Ovary (tissue), 7 donors: ENCODE measurements at regions not wholly inside any gene's neighbourhood (a gene's known extent, or its start where the extent isn't known, plus 50 kb on each side); places are given as distances from the start of the nearest gene placed in this dataset.

ENCODE experiments used
- DNase-seq, 5 donors: peaks; one replicate each; pipeline ENCODE4 v3.0.0-alpha.2; 2019 to 2020
- H3K27ac ChIP-seq, 2 donors: fragments of 200-600 bp; one replicate each; pipeline versions ENCODE4 v1.5.1 to v1.8.0; 2019 to 2022
- H3K27me3 ChIP-seq: fragments of 200-600 bp; one replicate; pipeline ENCODE4 v1.8.0; 2022
- H3K36me3 ChIP-seq: fragments of 200-600 bp; sonication (generic); one replicate; pipeline ENCODE4 v1.5.1; 2019
- H3K4me1 ChIP-seq: one replicate; pipeline ENCODE4 v1.8.1; 2013; ENCODE audit warnings: mild to moderate bottlenecking, moderate library complexity; ENCODE audit not compliant: insufficient read depth
- H3K4me3 ChIP-seq: fragments of 200-600 bp; sonication (generic); one replicate; pipeline ENCODE4 v1.5.1; 2017
- H3K9me3 ChIP-seq, 2 donors: fragments of 200-600 bp in 1 of 2; sonication (generic) in 1 of 2; one replicate each; pipeline versions ENCODE4 v1.5.1 to v1.8.1; 2013 to 2019; ENCODE audit warnings: mild to moderate bottlenecking in 1 of 2, moderate library complexity in 1 of 2
- CTCF ChIP-seq, 3 donors: fragments of 450-650 bp in 2 of 3; fragments of 200-600 bp in 1 of 3; IDR thresholded peaks; one replicate each; pipeline versions ENCODE4 v1.5.1 to v1.8.0; 2016 to 2022; ENCODE audit warnings: antibody characterized with exemption in 3 of 3, mild to moderate bottlenecking in 1 of 3
- EP300 ChIP-seq: sonication (generic); formaldehyde crosslinking; IDR thresholded peaks from one replicate; pipeline ENCODE4 v1.6.1; 2017; ENCODE audit warnings: antibody characterized with exemption
- POLR2A ChIP-seq: fragments of 450-650 bp; IDR thresholded peaks from one replicate; pipeline ENCODE4 v1.6.1; 2017; ENCODE audit warnings: antibody characterized with exemption, mild to moderate bottlenecking, moderate library complexity
- WGBS, 3 donors: extraction: QIAGEN DNeasy Blood & Tissue Kit in 1 of 3; methylation state at CpG; one replicate each; pipeline versions ENCODE4 v1.1.5 to v1.1.7; 2013 to 2017; 5-methylcytosine and 5-hydroxymethylcytosine counted together
- intact Hi-C, 4 donors: fragments of 100-400 bp; cut with DNase I; formaldehyde crosslinking; loops; one replicate each; pipeline versions ENCODE4 v1.11.0 to v1.15.1; 2022 to 2023
- donor health status: DM: no; HTN: no; CAD: no; lungs with moderate emphysema.
- donor health status: DM: no; HTN: no; CAD: no.
- donor health status: Bipolar disorder and iron deficiency.
- donor health status: DM: no; HTN: no; CAD: no.
- donor health status: DM: yes; HTN: yes; CAD: no.

GRCh38 chr2:136325844-136326331 is 207.9 kb upstream of the CXCR4 start:
- Histone ChIP-seq H3K27ac (no peak overlapping the region), H3K4me1 (no peaks in the 10 kb centered on the region), H3K36me3 (no peaks in the 10 kb centered on the region), H3K27me3 (no peaks in the 10 kb centered on the region), H3K9me3 (no peaks in the 10 kb centered on the region), H3K4me3 (no peak overlapping the region)
- DNase-seq, result no peak
- TF ChIP-seq EP300 (no peak), POLR2A (no peak), CTCF (IDR thresholded peaks at IDR 0.05) (no peak)
- intact Hi-C loops, result no loop called here
- WGBS, 3 donors, result 76 to 82% (median 78%) methylated on average over 1 of the region's 1 CpG

GRCh38 chr2:136324966-136325365 is 207.0 kb upstream of the CXCR4 start:
- Histone ChIP-seq H3K4me3 (no peak overlapping the region), H3K27ac (no peak overlapping the region), H3K27me3 (no peaks in the 10 kb centered on the region), H3K9me3 (no peaks in the 10 kb centered on the region), H3K4me1 (no peaks in the 10 kb centered on the region), H3K36me3 (no peaks in the 10 kb centered on the region)
- no peak for TF ChIP-seq POLR2A
- no peak for TF ChIP-seq CTCF (IDR thresholded peaks at IDR 0.05)
- TF ChIP-seq EP300, result no peak
- intact Hi-C loops, result no loop called here
- WGBS, 3 donors, result 76 to 86% (median 80%) methylated on average over 3 of the region's 3 CpGs
- no peak for DNase-seq

- no peak overlapping the region for H3K4me3 ChIP-seq
- no peaks in the 10 kb centered on the region for H3K9me3 ChIP-seq
- H3K4me1 ChIP-seq, result no peaks in the 10 kb centered on the region
- TF ChIP-seq POLR2A, result no peak
- no peak for TF ChIP-seq EP300
- TF ChIP-seq CTCF (IDR thresholded peaks at IDR 0.05), result no peak
- intact Hi-C loops, result no loop called here
- DNase-seq, result no peak
- H3K27ac ChIP-seq, result no peak overlapping the region
- H3K27me3 ChIP-seq, result no peaks in the 10 kb centered on the region
- no peaks in the 10 kb centered on the region for H3K36me3 ChIP-seq
- 78 to 86% (median 84%) methylated on average over 7 of the region's 7 CpGs for WGBS, 3 donors
Measured at GRCh38 chr2:136323935-136324334, 206.0 kb upstream of the CXCR4 start.

GRCh38 chr2:136323195-136323594 is 205.2 kb upstream of the CXCR4 start:
- no peaks in the 10 kb centered on the region for H3K4me1 ChIP-seq
- intact Hi-C loops, result no loop called here
- H3K4me3 ChIP-seq, result no peak overlapping the region
- no peaks in the 10 kb centered on the region for H3K9me3 ChIP-seq
- 37 to 52% (median 49%) methylated on average over 3 of the region's 3 CpGs for WGBS, 3 donors
- H3K27me3 ChIP-seq, result no peaks in the 10 kb centered on the region
- DNase-seq, result no peak
- H3K36me3 ChIP-seq, result no peaks in the 10 kb centered on the region
- TF ChIP-seq CTCF (IDR thresholded peaks at IDR 0.05) (no peak), POLR2A (no peak)
- H3K27ac ChIP-seq, result no peak overlapping the region

- Histone ChIP-seq H3K27me3 (no peaks in the 10 kb centered on the region), H3K4me3 (no peak overlapping the region), H3K4me1 (no peaks in the 10 kb centered on the region), H3K27ac (no peak overlapping the region), H3K9me3 (no peaks in the 10 kb centered on the region), H3K36me3 (no peaks in the 10 kb centered on the region)
- DNase-seq, result no peak
- intact Hi-C loops, result no loop called here
- 82 to 90% (median 90%) methylated on average over 2 of the region's 2 CpGs for WGBS, 3 donors
- TF ChIP-seq POLR2A, result no peak
- no peak for TF ChIP-seq CTCF (IDR thresholded peaks at IDR 0.05)
- no peak for TF ChIP-seq EP300
Measured at GRCh38 chr2:136322428-136322827, 204.5 kb upstream of the CXCR4 start.
